ENCODE measurements at regions not wholly inside any gene's neighbourhood (a gene's known extent, or its start where the extent isn't known, plus 50 kb on each side); places are given as distances from the start of the nearest gene placed in this dataset.

DNA sequence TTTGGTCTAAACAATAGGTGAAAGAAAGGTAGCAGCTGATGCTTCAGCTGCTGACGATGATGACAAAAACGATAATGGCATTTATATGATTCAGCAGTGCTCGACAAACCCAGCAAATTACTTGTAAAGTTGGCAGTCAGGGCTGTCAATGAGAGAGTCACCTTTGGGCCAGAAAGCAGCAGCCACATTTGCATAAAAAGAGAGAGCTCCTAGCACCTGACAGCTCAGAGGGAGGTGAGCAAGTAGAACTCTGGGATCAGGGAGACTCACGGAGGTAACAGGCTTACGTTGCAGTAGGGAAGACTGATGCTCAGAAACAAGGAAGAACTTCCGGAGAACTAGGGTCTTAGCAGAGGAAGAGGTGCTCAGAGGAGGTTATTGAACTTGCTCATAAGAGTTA is 291.9 kb upstream of the ZFHX3 start:
- Histone ChIP-seq H3K79me2 (ENCODE audit: insufficient read depth, low read length) (no peaks in the 10 kb centered on the region), H3K27ac (ENCODE audit: extremely low read length, insufficient read depth, low read length) (no peak overlapping the region), H3K36me3 (replicated peaks in 1 of 2; ENCODE audit: control insufficient read depth in 1 of 2, insufficient read depth in 2 of 2, low read length in 2 of 2) (no peaks in the 10 kb centered on the region), H3K4me3 (replicated peaks in 1 of 3; ENCODE audit: insufficient read depth in 1 of 3, low read depth in 2 of 3, low read length in 3 of 3) (no peak overlapping the region), H3K9ac (ENCODE audit: insufficient read depth, low read depth, low read length) (no peak overlapping the region), H3K4me1 (ENCODE audit: insufficient read depth, low read length) (no peaks in the 10 kb centered on the region), H2AFZ (ENCODE audit: low read length) (no peak overlapping the region), H3K27me3 (ENCODE audit: control insufficient read depth in 1 of 2, insufficient read depth in 2 of 2, low read length in 2 of 2) (no peaks in the 10 kb centered on the region; a peak in 1 of 5 replicates), H3K4me2 (ENCODE audit: low read depth, low read length) (no peak overlapping the region), H4K20me1 (ENCODE audit: insufficient read depth, low read length) (no peaks in the 10 kb centered on the region), H3K9me3 (ENCODE audit: low read length) (no peaks in the 10 kb centered on the region)
- ChIA-PET CTCF (ENCODE audit: low intra/inter-chr PET ratio, low total read pairs) (no interaction called here), POLR2A (no interaction called here)
- intact Hi-C loops (cut with micrococcal nuclease; ENCODE audit: unreplicated experiment): no loop called here
- no TSS peak for BruUV-seq (replicated peaks)
- no peak for ATAC-seq
- TF ChIP-seq, protein P1, sequence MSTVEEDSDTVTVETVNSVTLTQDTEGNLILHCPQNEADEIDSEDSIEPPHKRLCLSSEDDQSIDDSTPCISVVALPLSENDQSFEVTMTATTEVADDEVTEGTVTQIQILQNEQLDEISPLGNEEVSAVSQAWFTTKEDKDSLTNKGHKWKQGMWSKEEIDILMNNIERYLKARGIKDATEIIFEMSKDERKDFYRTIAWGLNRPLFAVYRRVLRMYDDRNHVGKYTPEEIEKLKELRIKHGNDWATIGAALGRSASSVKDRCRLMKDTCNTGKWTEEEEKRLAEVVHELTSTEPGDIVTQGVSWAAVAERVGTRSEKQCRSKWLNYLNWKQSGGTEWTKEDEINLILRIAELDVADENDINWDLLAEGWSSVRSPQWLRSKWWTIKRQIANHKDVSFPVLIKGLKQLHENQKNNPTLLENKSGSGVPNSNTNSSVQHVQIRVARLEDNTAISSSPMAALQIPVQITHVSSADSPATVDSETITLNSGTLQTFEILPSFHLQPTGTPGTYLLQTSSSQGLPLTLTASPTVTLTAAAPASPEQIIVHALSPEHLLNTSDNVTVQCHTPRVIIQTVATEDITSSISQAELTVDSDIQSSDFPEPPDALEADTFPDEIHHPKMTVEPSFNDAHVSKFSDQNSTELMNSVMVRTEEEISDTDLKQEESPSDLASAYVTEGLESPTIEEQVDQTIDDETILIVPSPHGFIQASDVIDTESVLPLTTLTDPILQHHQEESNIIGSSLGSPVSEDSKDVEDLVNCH (CRISPR knock-in tag; IDR thresholded peaks at IDR 0.05): no peak
- TF ChIP-seq ZNF326 (CRISPR knock-in tag; IDR thresholded peaks at IDR 0.05; ENCODE audit: borderline replicate concordance) (no peak), ZNF230 (CRISPR knock-in tag; IDR thresholded peaks at IDR 0.05) (no peak), ZNF772 (CRISPR knock-in tag; IDR thresholded peaks at IDR 0.05) (no peak), TARDBP (CRISPR knock-in tag; IDR thresholded peaks at IDR 0.05) (no peak), GPN1 (CRISPR knock-in tag; IDR thresholded peaks at IDR 0.05; ENCODE audit: borderline replicate concordance) (no peak), IRF2 (CRISPR knock-in tag; IDR thresholded peaks at IDR 0.05) (no peak), PAWR (CRISPR knock-in tag; IDR thresholded peaks at IDR 0.05; ENCODE audit: borderline replicate concordance) (no peak), GATA4 (IDR thresholded peaks at IDR 0.05; ENCODE audit: borderline replicate concordance, low read depth) (no peak)
- FAIRE-seq: no peak
- in situ Hi-C loops (cut with HindIII; ENCODE audit: extremely low pct_ligation_motif_present, low pct_unique_long_range_greater_than_20kb): no loop called here
- 28% methylated on average over 6 of the region's 6 CpGs for whole genome bisulfite sequencing (ENCODE audit: low lambda C conversion rate)
- no peak for DNase-seq (ENCODE audit: low spot score)

All from HepG2 (cell line).